ENCODE measurements at regions not wholly inside any gene's neighbourhood (a gene's known extent, or its start where the extent isn't known, plus 50 kb on each side); places are given as distances from the start of the nearest gene placed in this dataset.

- no peak for DNase-seq
These were observed 363.9 kb downstream of the DHX35 start for GRCh38 chr20:39326050-39326449.

GRCh38 chr20:39318911-39319310 lies 356.8 kb downstream of the DHX35 start:
- DNase-seq = no peak

GRCh38 chr20:39312676-39313075 lies 350.5 kb downstream of the DHX35 start:
- no peak for DNase-seq

- DNase-seq = no peak
These were observed 349.8 kb downstream of the DHX35 start for GRCh38 chr20:39311851-39312506.

- no peak for DNase-seq
These were observed 348.3 kb downstream of the DHX35 start for GRCh38 chr20:39310363-39310995.

- DNase-seq = no peak
These were observed 347.3 kb downstream of the DHX35 start for GRCh38 chr20:39309458-39309857.

- DNase-seq = no peak
These were observed 340.2 kb downstream of the DHX35 start for GRCh38 chr20:39302312-39302711.

GRCh38 chr20:39299783-39300182 lies 337.6 kb downstream of the DHX35 start:
- DNase-seq = no peak

- no peak for DNase-seq
These were observed 336.7 kb downstream of the DHX35 start for GRCh38 chr20:39298571-39299506.

- no peak for DNase-seq
These were observed 336.0 kb downstream of the DHX35 start for GRCh38 chr20:39298121-39298520.

GRCh38 chr20:39295301-39295700 lies 333.2 kb downstream of the DHX35 start:
- no peak for DNase-seq

GRCh38 chr20:39294137-39294725 lies 332.1 kb downstream of the DHX35 start:
- no peak for DNase-seq

GRCh38 chr20:39292193-39292736 lies 330.1 kb downstream of the DHX35 start:
- no peak for DNase-seq

GRCh38 chr20:39291301-39291700 lies 329.2 kb downstream of the DHX35 start:
- no peak for DNase-seq

- DNase-seq = no peak
These were observed 328.4 kb downstream of the DHX35 start for GRCh38 chr20:39290575-39290974.

- DNase-seq = no peak
These were observed 327.7 kb downstream of the DHX35 start for GRCh38 chr20:39289831-39290230.

GRCh38 chr20:39289316-39289715 lies 327.2 kb downstream of the DHX35 start:
- DNase-seq = no peak

- no peak for DNase-seq
These were observed 321.3 kb downstream of the DHX35 start for GRCh38 chr20:39283464-39283863.

GRCh38 chr20:39282619-39283092 lies 320.5 kb downstream of the DHX35 start:
- no peak for DNase-seq

- DNase-seq = no peak
These were observed 318.7 kb downstream of the DHX35 start for GRCh38 chr20:39280875-39281274.

GRCh38 chr20:39278230-39278788 lies 316.2 kb downstream of the DHX35 start:
- DNase-seq = no peak

- DNase-seq = no peak
These were observed 315.0 kb downstream of the DHX35 start for GRCh38 chr20:39277185-39277584.
